ENCODE measurements at regions not wholly inside any gene's neighbourhood (a gene's known extent, or its start where the extent isn't known, plus 50 kb on each side); places are given as distances from the start of the nearest gene placed in this dataset.

DNA sequence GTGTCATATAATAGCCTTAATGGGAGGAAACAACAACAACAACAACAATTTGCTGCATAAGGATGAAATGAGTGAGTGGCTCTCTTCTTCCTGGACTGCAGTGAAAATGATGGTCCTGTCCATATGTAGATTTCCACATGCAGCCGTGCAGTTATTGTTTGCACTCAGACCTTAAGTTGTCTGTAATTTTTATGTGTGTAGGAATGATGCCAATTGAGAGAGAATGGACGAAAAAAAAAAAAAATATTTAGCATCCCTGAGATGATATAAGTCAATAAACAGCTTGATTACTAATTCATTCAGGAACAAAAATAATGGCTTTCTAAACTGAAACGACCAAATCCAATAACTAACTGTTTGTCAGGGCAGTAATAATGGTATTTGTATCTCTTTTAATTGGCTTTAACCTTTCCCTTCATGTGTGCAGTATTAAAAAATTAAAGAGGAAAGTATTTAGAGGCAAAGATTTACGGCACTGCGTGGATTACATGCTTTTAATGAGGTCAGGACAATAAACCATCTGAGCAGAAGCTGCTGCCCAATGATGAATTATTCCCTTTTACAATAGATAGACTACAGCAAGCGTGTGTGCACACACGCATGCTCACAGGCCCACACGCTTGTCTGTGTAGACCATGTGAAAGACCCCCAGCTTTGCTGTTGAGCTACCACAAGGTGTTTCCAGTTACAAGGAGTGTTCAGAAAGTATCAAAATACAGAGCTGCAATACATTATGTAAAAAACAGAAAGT, 459.5 kb upstream of the WWC1 start:
- H3K9me2 ChIP-seq (ENCODE audit: insufficient read depth) = no peaks in the 10 kb centered on the region
- peaks cover 15% of the 10 kb centered on the region; the same call in 1 of the 2 replicates for H3F3A ChIP-seq (ENCODE audit: insufficient read depth)
- DNase-seq = no peak
- H3K4me1 ChIP-seq (ENCODE audit: insufficient read depth) = peaks cover 19% of the 10 kb centered on the region; the same call in 1 of the 2 replicates
- TF ChIP-seq EZH2phosphoT487 (IDR thresholded peaks at IDR 0.05; ENCODE audit: insufficient read depth, low read depth) (no peak), EZH2 (IDR thresholded peaks at IDR 0.05; ENCODE audit: insufficient read depth, poor library complexity, severe bottlenecking) (no peak)
- H3K9ac ChIP-seq = no peak overlapping the region
- WGBS, 2 experiments (ENCODE audit: low coverage in 1 of 2, low lambda C conversion rate in 2 of 2, missing lambda C conversion rate in 2 of 2) = 66 to 69% methylated on average over 8 of the region's 8 CpGs
- H3K79me2 ChIP-seq (ENCODE audit: insufficient read depth) = peaks cover 51% of the 10 kb centered on the region
- no peak overlapping the region for H2AFZ ChIP-seq
- H3K27me3 ChIP-seq (replicated peaks; ENCODE audit: insufficient read depth) = no peaks in the 10 kb centered on the region
- H4K20me1 ChIP-seq (ENCODE audit: insufficient read depth) = no peaks in the 10 kb centered on the region
- H3K4me3 ChIP-seq = no peak overlapping the region
- no peaks in the 10 kb centered on the region for H3K9me3 ChIP-seq (ENCODE audit: low read depth)
- no peak overlapping the region for H3K27ac ChIP-seq
- H3K4me2 ChIP-seq (ENCODE audit: unreplicated experiment) = no peak overlapping the region
- in situ Hi-C loops (cut with MboI) = no loop called here
- peaks cover 15% of the 10 kb centered on the region for H3K36me3 ChIP-seq (ENCODE audit: low read depth)

DNA sequence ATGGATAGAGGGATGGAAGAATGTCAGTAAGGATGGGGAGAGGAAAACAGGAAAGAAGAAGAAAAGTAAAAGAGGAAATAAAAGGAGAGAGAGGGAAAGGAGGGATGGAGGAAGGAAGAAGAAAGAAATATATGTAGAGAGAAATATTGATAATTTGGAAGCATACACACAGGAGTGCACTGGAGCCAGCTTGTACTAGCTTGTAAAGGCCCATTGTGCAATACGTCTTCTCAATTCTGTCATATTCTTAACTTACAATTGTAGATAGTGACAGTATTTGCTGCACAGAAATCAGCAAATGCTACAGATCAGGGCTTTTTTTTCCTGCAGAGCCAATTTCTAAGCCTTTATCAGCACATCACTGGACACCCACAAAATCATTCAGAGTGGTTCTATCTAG, 458.8 kb upstream of the WWC1 start:
- Histone ChIP-seq H3K9ac (no peak overlapping the region), H3K9me3 (ENCODE audit: low read depth) (no peaks in the 10 kb centered on the region), H3K27ac (no peak overlapping the region), H3F3A (ENCODE audit: insufficient read depth) (peaks cover 15% of the 10 kb centered on the region; the same call in 1 of the 2 replicates), H2AFZ (no peak overlapping the region), H3K4me3 (no peak overlapping the region), H3K36me3 (ENCODE audit: low read depth) (peaks cover 15% of the 10 kb centered on the region), H3K9me2 (ENCODE audit: insufficient read depth) (no peaks in the 10 kb centered on the region), H3K4me2 (ENCODE audit: unreplicated experiment) (no peak overlapping the region), H4K20me1 (ENCODE audit: insufficient read depth) (no peaks in the 10 kb centered on the region), H3K27me3 (replicated peaks; ENCODE audit: insufficient read depth) (no peaks in the 10 kb centered on the region), H3K4me1 (ENCODE audit: insufficient read depth) (peaks cover 19% of the 10 kb centered on the region; the same call in 1 of the 2 replicates), H3K79me2 (ENCODE audit: insufficient read depth) (peaks cover 49% of the 10 kb centered on the region)
- DNase-seq = no peak
- in situ Hi-C loops (cut with MboI) = no loop called here
- 0% methylated on average over 1 of the region's 1 CpG for WGBS, 2 experiments (ENCODE audit: low coverage in 1 of 2, low lambda C conversion rate in 2 of 2, missing lambda C conversion rate in 2 of 2)
- TF ChIP-seq EZH2 (IDR thresholded peaks at IDR 0.05; ENCODE audit: insufficient read depth, poor library complexity, severe bottlenecking) = no peak
- TF ChIP-seq EZH2phosphoT487 (IDR thresholded peaks at IDR 0.05; ENCODE audit: insufficient read depth, low read depth) = no peak

- no peak overlapping the region for H3K9ac ChIP-seq
- H3K4me2 ChIP-seq (ENCODE audit: unreplicated experiment) = no peak overlapping the region
- no peaks in the 10 kb centered on the region for H4K20me1 ChIP-seq (ENCODE audit: insufficient read depth)
- peaks cover 15% of the 10 kb centered on the region for H3K36me3 ChIP-seq (ENCODE audit: low read depth)
- peaks cover 15% of the 10 kb centered on the region; the same call in 1 of the 2 replicates for H3F3A ChIP-seq (ENCODE audit: insufficient read depth)
- H2AFZ ChIP-seq = no peak overlapping the region
- H3K27me3 ChIP-seq (replicated peaks; ENCODE audit: insufficient read depth) = no peaks in the 10 kb centered on the region
- in situ Hi-C loops (cut with MboI) = no loop called here
- H3K79me2 ChIP-seq (ENCODE audit: insufficient read depth) = peaks cover 58% of the 10 kb centered on the region
- H3K27ac ChIP-seq = no peak overlapping the region
- peaks cover 15% of the 10 kb centered on the region; the same call in 1 of the 2 replicates for H3K4me1 ChIP-seq (ENCODE audit: insufficient read depth)
- DNase-seq = no peak
- no peak overlapping the region for H3K4me3 ChIP-seq
- 92 to 94% methylated on average over 6 of the region's 6 CpGs for WGBS, 2 experiments (ENCODE audit: low coverage in 1 of 2, low lambda C conversion rate in 2 of 2, missing lambda C conversion rate in 2 of 2)
- H3K9me2 ChIP-seq (ENCODE audit: insufficient read depth) = no peaks in the 10 kb centered on the region
- TF ChIP-seq EZH2 (IDR thresholded peaks at IDR 0.05; ENCODE audit: insufficient read depth, poor library complexity, severe bottlenecking) = no peak
- no peak for TF ChIP-seq EZH2phosphoT487 (IDR thresholded peaks at IDR 0.05; ENCODE audit: insufficient read depth, low read depth)
- no peaks in the 10 kb centered on the region for H3K9me3 ChIP-seq (ENCODE audit: low read depth)
Measured at GRCh38 chr5:167833456-167833855, 458.0 kb upstream of the WWC1 start.

- peak overlapping the region; percentile 51 for H3K27ac ChIP-seq
- peaks cover 25% of the 10 kb centered on the region; the same call in 1 of the 2 replicates for H3K4me1 ChIP-seq (ENCODE audit: insufficient read depth)
- TF ChIP-seq EZH2phosphoT487 (IDR thresholded peaks at IDR 0.05; ENCODE audit: insufficient read depth, low read depth) (no peak), EZH2 (IDR thresholded peaks at IDR 0.05; ENCODE audit: insufficient read depth, poor library complexity, severe bottlenecking) (no peak)
- H3K4me3 ChIP-seq = no peak overlapping the region
- peak; percentile 68 for DNase-seq
- H2AFZ ChIP-seq = no peak overlapping the region
- H4K20me1 ChIP-seq (ENCODE audit: insufficient read depth) = no peaks in the 10 kb centered on the region
- no peaks in the 10 kb centered on the region for H3K9me3 ChIP-seq (ENCODE audit: low read depth)
- H3K9ac ChIP-seq = no peak overlapping the region
- peaks cover 61% of the 10 kb centered on the region for H3K79me2 ChIP-seq (ENCODE audit: insufficient read depth)
- H3K27me3 ChIP-seq (replicated peaks; ENCODE audit: insufficient read depth) = no peaks in the 10 kb centered on the region
- in situ Hi-C loops (cut with MboI) = no loop called here
- H3K4me2 ChIP-seq (ENCODE audit: unreplicated experiment) = peak overlapping the region; percentile 5
- WGBS, 2 experiments (ENCODE audit: low coverage in 1 of 2, low lambda C conversion rate in 2 of 2, missing lambda C conversion rate in 2 of 2) = 32 to 44% methylated on average over 1 of the region's 1 CpG
- H3K9me2 ChIP-seq (ENCODE audit: insufficient read depth) = no peaks in the 10 kb centered on the region
- H3F3A ChIP-seq (ENCODE audit: insufficient read depth) = peaks cover 15% of the 10 kb centered on the region; the same call in 1 of the 2 replicates
- peaks cover 7% of the 10 kb centered on the region for H3K36me3 ChIP-seq (ENCODE audit: low read depth)
Measured at GRCh38 chr5:167835146-167835545, 456.3 kb upstream of the WWC1 start.
